H1 (cell line): ENCODE measurements at regions not wholly inside any gene's neighbourhood (a gene's known extent, or its start where the extent isn't known, plus 50 kb on each side); places are given as distances from the start of the nearest gene placed in this dataset.

Experiments
- CTCF ChIA-PET: fragments of 300-600 bp; sonication (Branson Sonifier 250); formaldehyde crosslinking; loops from one replicate; lab custom pipeline; 2021; ENCODE audit not compliant: partially characterized antibody; lab: Charles Lee
- POLR2A ChIA-PET: fragments of 300-600 bp; sonication (Branson Sonifier 250); formaldehyde crosslinking; loops from one replicate; lab custom pipeline; 2021; ENCODE audit warnings: inconsistent platforms; ENCODE audit not compliant: partially characterized antibody; lab: Charles Lee
- DNase-seq, 2 experiments: peaks; one replicate each; pipeline versions ENCODE4 v3.0.0 to v3.0.0-alpha.2; 2010 to 2022; ENCODE audit warnings: low spot score in 2 of 2, low read depth in 1 of 2, mixed read lengths in 1 of 2
- FAIRE-seq: peaks from 2 replicates; lab custom pipeline; 2011; peaks lifted over from hg19 to GRCh38; lab: Jason Lieb, UNC
- H2AFZ ChIP-seq: 2 replicates; pipeline ENCODE4 v1.8.1; 2012; ENCODE audit warnings: low read length, inconsistent platforms
- H2AK5ac ChIP-seq: 2 replicates; pipeline ENCODE4 v1.6.1; 2013; ENCODE audit warnings: low read depth, low read length
- H2BK120ac ChIP-seq: replicated peaks from 2 replicates; pipeline ENCODE3; 2013; ENCODE audit warnings: low read depth, low read length, inconsistent platforms
- H2BK12ac ChIP-seq: 2 replicates; pipeline ENCODE4 v1.6.1; 2013; ENCODE audit warnings: low read depth, low read length
- H2BK15ac ChIP-seq: 2 replicates; pipeline ENCODE4 v1.6.1; 2013; ENCODE audit warnings: low read length
- H2BK20ac ChIP-seq: 2 replicates; pipeline ENCODE4 v1.6.1; 2013; ENCODE audit warnings: low read length
- H2BK5ac ChIP-seq: 2 replicates; pipeline ENCODE4 v1.6.1; 2013; ENCODE audit warnings: low read depth, low read length
- H3K14ac ChIP-seq: 2 replicates; pipeline ENCODE4 v1.6.1; 2013; ENCODE audit warnings: inconsistent platforms; ENCODE audit not compliant: insufficient read length
- H3K18ac ChIP-seq: 2 replicates; pipeline ENCODE4 v1.6.1; 2013; ENCODE audit warnings: low read length; ENCODE audit errors: extremely low read depth
- H3K23ac ChIP-seq: 2 replicates; pipeline ENCODE4 v1.6.1; 2013; ENCODE audit warnings: inconsistent platforms; ENCODE audit not compliant: insufficient read length
- H3K23me2 ChIP-seq: 2 replicates; pipeline ENCODE4 v1.6.1; 2013; ENCODE audit warnings: low read depth, low read length
- H3K27ac ChIP-seq: 2 replicates; pipeline ENCODE4 v1.6.1; 2011; ENCODE audit warnings: low read depth, low read length, inconsistent platforms
- H3K27me3 ChIP-seq, 4 experiments: replicated peaks in 1 of 4; 1 replicate in 1 of 4; 2 replicates in 3 of 4; pipeline versions ENCODE4 v1.6.1 to v1.8.1; 2011 to 2013; ENCODE audit warnings: low read length in 3 of 4, mild to moderate bottlenecking in 3 of 4, inconsistent platforms in 2 of 4, mixed read lengths in 2 of 4, moderate library complexity in 1 of 4; ENCODE audit not compliant: control insufficient read depth in 3 of 4, insufficient read depth in 3 of 4; ENCODE audit errors: extremely low read depth in 1 of 4
- H3K36me3 ChIP-seq, 4 experiments: 2 replicates each; pipeline versions ENCODE4 v1.6.1 to v1.8.1; 2011 to 2013; ENCODE audit warnings: mild to moderate bottlenecking in 4 of 4, low read length in 3 of 4, moderate library complexity in 2 of 4, control low read depth in 1 of 4, inconsistent platforms in 1 of 4; ENCODE audit not compliant: insufficient read depth in 4 of 4, control insufficient read depth in 2 of 4
- H3K4ac ChIP-seq: replicated peaks from 2 replicates; pipeline ENCODE3; 2013; ENCODE audit warnings: low read length, low read depth, mixed read lengths, inconsistent platforms; ENCODE audit not compliant: insufficient read length
- H3K4me1 ChIP-seq, 4 experiments: replicated peaks in 1 of 4; 1 replicate in 1 of 4; 2 replicates in 3 of 4; pipeline versions ENCODE4 v1.6.1 to v1.8.1; 2011 to 2013; ENCODE audit warnings: low read length in 3 of 4, inconsistent platforms in 2 of 4, mixed read lengths in 1 of 4; ENCODE audit not compliant: insufficient read depth in 4 of 4, control insufficient read depth in 3 of 4
- H3K4me2 ChIP-seq, 2 experiments: 2 replicates each; pipeline versions ENCODE4 v1.6.1 to v1.8.1; 2011 to 2013; ENCODE audit warnings: low read depth in 2 of 2, low read length in 2 of 2, control low read depth in 1 of 2, inconsistent platforms in 1 of 2, mild to moderate bottlenecking in 1 of 2; ENCODE audit not compliant: insufficient read depth in 1 of 2
- H3K4me3 ChIP-seq, 4 experiments: fragments of 200-600, 300-600 bp in 1 of 4; sonication (generic), shearing (Covaris generic), sonication (Bioruptor Twin) in 1 of 4; 2 replicates each; pipeline versions ENCODE4 v1.5.1 to v1.8.1; 2011 to 2016; ENCODE audit warnings: low read length in 4 of 4, low read depth in 3 of 4, control low read depth in 2 of 4, inconsistent platforms in 2 of 4, mild to moderate bottlenecking in 2 of 4, mixed read lengths in 1 of 4, moderate library complexity in 1 of 4; ENCODE audit not compliant: insufficient read depth in 2 of 4; ENCODE audit errors: extremely low read depth in 1 of 4
- H3K56ac ChIP-seq: replicated peaks from 2 replicates; pipeline ENCODE3; 2013; ENCODE audit warnings: low read depth, mild to moderate bottlenecking, mixed read lengths, low read length, inconsistent platforms; ENCODE audit not compliant: insufficient read length
- H3K79me1 ChIP-seq: 2 replicates; pipeline ENCODE4 v1.6.1; 2013; ENCODE audit warnings: low read depth, low read length, control low read depth
- H3K79me2 ChIP-seq, 2 experiments: 2 replicates each; pipeline versions ENCODE4 v1.6.1 to v1.8.1; 2012 to 2013; ENCODE audit warnings: low read length in 2 of 2, mild to moderate bottlenecking in 2 of 2, inconsistent platforms in 1 of 2; ENCODE audit not compliant: insufficient read depth in 2 of 2, control insufficient read depth in 1 of 2
- H3K9ac ChIP-seq, 4 experiments: replicated peaks in 1 of 4; 1 replicate in 1 of 4; 2 replicates in 3 of 4; pipeline versions ENCODE4 v1.6.1 to v1.8.1; 2011 to 2013; ENCODE audit warnings: low read depth in 3 of 4, low read length in 3 of 4, control low read depth in 2 of 4, mild to moderate bottlenecking in 2 of 4, moderate library complexity in 2 of 4, inconsistent platforms in 1 of 4; ENCODE audit errors: extremely low read depth in 1 of 4
- H3K9me3 ChIP-seq, 2 experiments: 2 replicates each; pipeline versions ENCODE4 v1.6.1 to v1.8.1; 2012 to 2013; ENCODE audit warnings: mild to moderate bottlenecking in 2 of 2, moderate library complexity in 2 of 2, control low read depth in 1 of 2, inconsistent platforms in 1 of 2, low read depth in 1 of 2, low read length in 1 of 2, mixed read lengths in 1 of 2; ENCODE audit not compliant: insufficient read depth in 2 of 2
- H4K20me1 ChIP-seq, 2 experiments: replicated peaks in 1 of 2; 2 replicates each; pipeline versions ENCODE3 to v1.8.1; 2011 to 2013; ENCODE audit warnings: inconsistent platforms in 2 of 2, low read length in 2 of 2, mild to moderate bottlenecking in 1 of 2; ENCODE audit not compliant: insufficient read depth in 2 of 2, control insufficient read depth in 1 of 2
- H4K5ac ChIP-seq: 2 replicates; pipeline ENCODE4 v1.6.1; 2013; ENCODE audit warnings: low read length, low read depth, mixed read lengths, inconsistent platforms; ENCODE audit not compliant: insufficient read length
- H4K8ac ChIP-seq: 2 replicates; pipeline ENCODE4 v1.8.0; 2013; ENCODE audit warnings: mild to moderate bottlenecking, moderate library complexity, low read length, inconsistent platforms; ENCODE audit not compliant: insufficient read depth; ENCODE audit errors: extremely low read depth
- H4K91ac ChIP-seq: replicated peaks from 2 replicates; pipeline ENCODE3; 2013; ENCODE audit warnings: low read length, mixed read lengths, inconsistent platforms; ENCODE audit not compliant: insufficient read length
- RAD21 ChIP-seq, 2 experiments: IDR thresholded peaks in 1 of 2; conservative IDR thresholded peaks in 1 of 2; 2 replicates each; pipeline ENCODE4 v1.6.1; 2011; ENCODE audit warnings: low read depth in 2 of 2, low read length in 2 of 2, improper control_type of control experiment in 1 of 2, inconsistent platforms in 1 of 2, mild to moderate bottlenecking in 1 of 2, moderate library complexity in 1 of 2
- WGBS, 2 experiments: shearing (Covaris generic) in 1 of 2; methylation state at CpG; one replicate each; pipeline versions ENCODE4 v1.1.6 to v1.1.7; 2013 to 2015; ENCODE audit warnings: low lambda C conversion rate in 2 of 2, mixed read lengths in 2 of 2, inconsistent platforms in 1 of 2, low coverage in 1 of 2, missing lambda C conversion rate in 1 of 2; ENCODE audit not compliant: insufficient replicate concordance in 2 of 2, insufficient coverage in 1 of 2, insufficient read length in 1 of 2; ENCODE audit errors: extremely low coverage in 1 of 2, missing lambda C conversion rate in 1 of 2; 5-methylcytosine and 5-hydroxymethylcytosine counted together
- TF ChIP-seq, protein P1 (sequence below), 3 experiments: IDR thresholded peaks; 1 replicate in 2 of 3; 2 replicates in 1 of 3; pipeline versions ENCODE4 v1.5.1 to v1.6.1; 2011; ENCODE audit warnings: low read length in 3 of 3, mild to moderate bottlenecking in 3 of 3, inconsistent platforms in 2 of 3, low read depth in 1 of 3, moderate library complexity in 1 of 3; ENCODE audit not compliant: insufficient read depth in 1 of 3; ENCODE audit errors: control extremely low read depth in 1 of 3

DNA sequence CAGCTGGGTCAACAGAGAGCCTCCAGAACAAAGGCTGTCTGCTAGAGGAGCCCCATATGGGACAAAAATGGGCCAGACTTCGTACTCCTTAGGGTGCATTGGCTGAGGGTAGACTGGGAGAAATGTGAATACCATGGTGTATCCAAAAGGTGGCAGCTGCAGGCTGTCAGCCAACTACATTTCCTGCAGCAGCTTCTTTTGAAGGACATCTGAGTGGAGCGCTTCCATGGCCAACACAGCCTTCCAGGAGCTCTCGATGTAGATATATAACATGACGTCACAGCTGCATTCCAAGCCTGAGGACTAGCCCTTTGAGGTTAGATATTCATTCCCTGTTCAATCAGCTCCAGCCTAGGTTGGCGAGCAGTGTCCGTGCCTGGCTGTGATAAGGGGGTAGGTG is 107.7 kb downstream of the MAB21L3 start:
- Histone ChIP-seq H2AFZ (no peak overlapping the region), H3K4me2 (no peak overlapping the region)
- POLR2A ChIA-PET = no interaction called here

More for the DNA sequence above, 107.7 kb downstream of the MAB21L3 start:
- H2BK20ac ChIP-seq = no peak overlapping the region
- H3K79me2 ChIP-seq = no peaks in the 10 kb centered on the region
- no peaks in the 10 kb centered on the region for H3K23me2 ChIP-seq
- H3K4me3 ChIP-seq = no peak overlapping the region
- no peak overlapping the region for H3K23ac ChIP-seq
- H3K14ac ChIP-seq = no peak overlapping the region
- no peak overlapping the region for H2BK15ac ChIP-seq
- no peak for FAIRE-seq
- H3K36me3 ChIP-seq = no peaks in the 10 kb centered on the region
- peaks cover 0 to 4% (median 0%) of the 10 kb centered on the region in 4 experiments; a peak in 1 of 7 replicates for H3K4me1 ChIP-seq
- no peak overlapping the region for H2AK5ac ChIP-seq
- H3K18ac ChIP-seq = no peak overlapping the region; the same call in 1 of the 2 replicates
- no peaks in the 10 kb centered on the region for H3K79me1 ChIP-seq
- H2BK120ac ChIP-seq = no peak overlapping the region
- no peak overlapping the region for H3K4ac ChIP-seq
- no peak overlapping the region for H4K91ac ChIP-seq
- 94% methylated on average over 6 of the region's 6 CpGs; no CpG with 5 or more reads in 1 of the 2 experiments for whole genome bisulfite sequencing, 2 experiments
- CTCF ChIA-PET = interaction anchor here (0.6 to 2.0 kb wide), 5 partner anchors 9 to 266 kb away, joined by 3 to 5 read pairs (median 3); no protein-coding TSS in a partner anchor
- no peaks in the 10 kb centered on the region for H4K20me1 ChIP-seq
- H4K5ac ChIP-seq = no peak overlapping the region
- H3K27ac ChIP-seq = no peak overlapping the region
- H3K9ac ChIP-seq = no peak overlapping the region
- DNase-seq = no peak
- H3K27me3 ChIP-seq = no peaks in the 10 kb centered on the region
- TF ChIP-seq, protein P1, sequence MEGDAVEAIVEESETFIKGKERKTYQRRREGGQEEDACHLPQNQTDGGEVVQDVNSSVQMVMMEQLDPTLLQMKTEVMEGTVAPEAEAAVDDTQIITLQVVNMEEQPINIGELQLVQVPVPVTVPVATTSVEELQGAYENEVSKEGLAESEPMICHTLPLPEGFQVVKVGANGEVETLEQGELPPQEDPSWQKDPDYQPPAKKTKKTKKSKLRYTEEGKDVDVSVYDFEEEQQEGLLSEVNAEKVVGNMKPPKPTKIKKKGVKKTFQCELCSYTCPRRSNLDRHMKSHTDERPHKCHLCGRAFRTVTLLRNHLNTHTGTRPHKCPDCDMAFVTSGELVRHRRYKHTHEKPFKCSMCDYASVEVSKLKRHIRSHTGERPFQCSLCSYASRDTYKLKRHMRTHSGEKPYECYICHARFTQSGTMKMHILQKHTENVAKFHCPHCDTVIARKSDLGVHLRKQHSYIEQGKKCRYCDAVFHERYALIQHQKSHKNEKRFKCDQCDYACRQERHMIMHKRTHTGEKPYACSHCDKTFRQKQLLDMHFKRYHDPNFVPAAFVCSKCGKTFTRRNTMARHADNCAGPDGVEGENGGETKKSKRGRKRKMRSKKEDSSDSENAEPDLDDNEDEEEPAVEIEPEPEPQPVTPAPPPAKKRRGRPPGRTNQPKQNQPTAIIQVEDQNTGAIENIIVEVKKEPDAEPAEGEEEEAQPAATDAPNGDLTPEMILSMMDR (IDR thresholded peaks at IDR 0.05; ENCODE audit: control extremely low read depth in 1 of 3, insufficient read depth in 1 of 3, low read depth in 1 of 3, low read length in 3 of 3) = no peak
- peak; percentile 17 to 27; a peak in 2 of 4 replicates for TF ChIP-seq RAD21 (IDR thresholded peaks at IDR 0.05 in 1 of 2, conservative IDR thresholded peaks at IDR 0.05 in 1 of 2; ENCODE audit: low read depth in 2 of 2, low read length in 2 of 2)
- H3K56ac ChIP-seq = no peak overlapping the region
- no peak overlapping the region for H2BK5ac ChIP-seq
- H4K8ac ChIP-seq = no peak overlapping the region
- no peak overlapping the region for H2BK12ac ChIP-seq
- no peaks in the 10 kb centered on the region for H3K9me3 ChIP-seq
